ENCODE measurements at regions not wholly inside any gene's neighbourhood (a gene's known extent, or its start where the extent isn't known, plus 50 kb on each side); places are given as distances from the start of the nearest gene placed in this dataset.

GRCh38 chr18:47530695-47531094 lies 279.2 kb upstream of the SKOR2 start:
- DNase-seq: no peak

DNA sequence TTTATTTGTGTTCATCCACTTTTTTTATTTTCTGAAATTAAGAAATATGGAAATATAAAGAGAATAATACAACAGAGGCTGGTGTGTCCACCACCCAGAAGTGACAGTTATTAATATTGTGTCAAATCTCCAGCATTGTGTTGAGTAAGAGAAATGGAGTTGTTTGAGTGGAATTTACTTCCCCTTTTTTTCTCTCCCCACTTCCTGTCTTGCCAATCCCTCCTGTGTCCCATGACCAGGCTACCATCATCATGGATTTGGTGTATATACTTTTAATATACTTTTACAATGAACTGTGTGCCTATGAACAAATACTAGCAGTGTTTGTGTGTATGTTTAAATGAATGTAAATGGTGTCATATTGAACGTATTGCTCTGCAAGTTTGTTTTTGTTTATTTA lies 276.9 kb upstream of the SKOR2 start:
- DNase-seq: peak; percentile 72 to 76

DNA sequence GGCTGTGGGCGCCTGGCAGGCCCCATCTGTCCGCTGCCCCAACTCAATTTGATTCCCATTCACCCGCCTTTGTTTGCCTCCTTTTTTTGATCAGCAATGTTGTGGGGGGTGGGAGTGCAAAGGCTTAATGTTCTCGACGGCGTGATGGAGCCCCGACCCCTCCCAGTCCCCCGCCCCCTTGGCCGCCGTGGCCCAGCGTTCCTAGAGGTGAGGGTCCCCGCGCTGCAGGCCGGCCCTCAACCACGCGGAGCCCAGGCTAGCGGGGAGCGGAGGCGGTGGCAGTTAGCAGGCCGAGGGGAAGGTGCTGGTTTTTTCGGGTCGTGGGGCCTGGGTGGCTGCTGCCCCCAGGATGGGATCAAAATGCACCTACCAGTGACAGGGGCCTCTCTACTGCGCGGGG lies 274.7 kb upstream of the SKOR2 start:
- DNase-seq: no peak

GRCh38 chr18:47522359-47522758 lies 270.9 kb upstream of the SKOR2 start:
- no peak for DNase-seq

DNA sequence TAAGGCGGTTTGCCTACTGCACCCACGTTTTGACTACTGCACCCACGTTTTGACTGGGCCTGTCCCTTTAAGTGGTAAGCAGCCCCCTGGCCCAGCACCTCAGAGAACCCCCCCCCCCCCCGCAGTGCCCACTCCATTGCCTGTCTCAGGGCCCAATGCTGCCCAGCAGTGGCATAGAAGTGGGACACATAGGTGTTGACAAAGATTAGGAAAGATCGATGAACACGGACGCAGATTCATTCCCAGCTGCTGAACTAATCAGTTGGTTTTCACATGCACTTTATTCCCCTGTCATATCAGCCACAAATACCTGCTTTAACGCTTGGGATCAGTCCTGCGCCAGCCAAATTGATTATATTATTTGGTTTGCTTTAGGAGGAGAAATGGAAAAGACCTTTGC lies 268.8 kb upstream of the SKOR2 start:
- no peak for DNase-seq

GRCh38 chr18:47519706-47520105 lies 268.2 kb upstream of the SKOR2 start:
- no peak for DNase-seq

DNA sequence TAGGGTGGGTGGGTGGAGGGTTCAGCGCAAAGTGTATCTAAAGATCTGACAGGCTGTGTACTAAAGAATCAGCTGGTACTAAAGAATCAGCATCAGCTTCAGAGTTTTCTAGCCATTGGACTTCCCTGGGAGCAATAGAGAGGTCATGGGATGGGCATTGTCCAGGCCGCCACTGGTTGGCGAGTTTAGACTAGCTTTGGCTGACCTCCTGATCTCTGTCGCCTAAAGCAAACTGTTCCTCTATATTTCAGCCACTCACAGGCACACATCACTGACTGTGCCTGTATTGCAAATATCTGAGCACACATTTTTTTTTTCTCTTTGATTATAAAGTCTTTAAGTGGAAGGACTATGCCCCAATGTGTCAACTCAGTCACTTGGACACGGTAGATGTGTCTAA lies 267.8 kb upstream of the SKOR2 start:
- DNase-seq: no peak

DNA sequence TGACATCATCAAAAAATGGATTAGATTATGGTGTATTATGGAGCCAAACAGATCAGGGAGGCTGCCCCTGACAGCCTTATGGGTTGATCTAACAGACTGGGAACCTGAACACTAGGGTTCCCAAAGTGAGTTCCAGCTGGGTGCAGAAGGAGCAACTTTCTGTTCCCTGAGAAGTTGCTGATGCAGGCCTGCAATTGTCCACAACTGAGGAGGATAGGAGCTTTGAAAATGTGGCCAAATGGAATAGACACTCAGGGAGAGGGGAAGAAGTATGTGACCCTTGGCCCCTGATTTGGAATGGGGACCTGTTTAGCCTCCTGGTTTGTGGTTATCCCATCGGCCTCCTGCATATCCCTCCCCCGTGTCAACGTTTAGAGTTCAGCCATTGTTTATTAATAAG lies 262.2 kb upstream of the SKOR2 start:
- no peak for DNase-seq

GRCh38 chr18:47512726-47513435 lies 261.4 kb upstream of the SKOR2 start:
- no peak for DNase-seq

DNA sequence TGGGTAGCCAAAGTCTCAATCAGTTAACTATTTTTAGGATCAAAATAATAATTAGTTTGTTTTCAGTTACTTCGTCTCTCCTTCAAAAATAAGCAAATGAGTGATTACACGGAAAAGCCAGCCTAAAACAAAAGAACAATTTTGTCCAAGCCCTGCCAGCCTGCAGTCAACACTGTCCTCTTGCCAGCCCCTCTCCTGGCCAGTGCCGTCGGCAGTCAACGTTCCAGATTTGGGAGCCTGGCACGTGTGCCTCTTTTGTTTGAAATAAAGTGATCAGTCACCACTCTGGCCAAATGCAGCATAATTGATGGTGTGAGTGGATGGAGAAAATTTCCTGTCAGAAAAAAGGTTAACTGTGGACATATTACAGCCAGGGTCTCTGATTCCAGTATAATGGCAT lies 260.6 kb upstream of the SKOR2 start:
- no peak for DNase-seq

GRCh38 chr18:47510831-47511230 lies 259.4 kb upstream of the SKOR2 start:
- no peak for DNase-seq

- DNase-seq: no peak
Measured at GRCh38 chr18:47507651-47508050, 256.2 kb upstream of the SKOR2 start.

GRCh38 chr18:47506897-47507296 lies 255.4 kb upstream of the SKOR2 start:
- no peak for DNase-seq

DNA sequence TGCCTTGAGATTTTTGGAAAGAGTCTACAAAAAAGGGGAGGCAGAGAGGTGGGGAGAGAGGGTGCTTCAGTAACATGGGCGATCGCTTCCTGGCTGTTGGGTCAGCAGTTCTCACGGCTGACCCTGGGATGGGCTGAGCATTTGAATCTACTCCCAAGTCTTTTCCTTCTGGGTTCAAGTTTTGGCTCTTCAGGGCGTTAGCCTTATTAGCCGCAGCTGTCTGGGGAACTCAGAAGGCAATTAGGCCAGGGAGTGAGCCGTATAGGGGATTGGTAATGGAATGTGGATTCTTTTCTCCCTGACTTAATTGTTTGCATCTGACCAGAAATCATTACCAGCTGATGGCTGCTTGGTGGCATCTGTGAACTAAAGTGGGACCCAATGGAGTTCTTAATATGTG lies 250.5 kb upstream of the SKOR2 start:
- DNase-seq: no peak

DNA sequence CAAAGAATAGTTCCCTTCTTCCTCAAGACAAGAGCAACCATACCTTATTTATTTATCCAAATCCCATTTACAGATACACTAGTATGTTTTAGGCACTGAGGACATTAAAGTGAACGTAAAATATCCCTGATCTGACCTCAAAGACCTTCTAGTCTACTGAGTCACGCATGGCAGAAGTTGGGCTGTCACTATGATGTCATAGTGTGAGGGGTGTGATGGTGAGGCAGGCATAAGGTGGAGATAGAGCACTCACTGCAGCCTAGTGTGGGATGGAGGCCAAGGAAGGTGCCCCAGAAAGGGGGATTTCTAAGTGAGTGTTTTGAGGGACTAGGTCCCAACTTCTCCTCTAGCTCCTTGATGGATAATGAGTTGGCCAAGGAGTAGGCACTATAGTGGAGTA lies 249.5 kb upstream of the SKOR2 start:
- no peak for DNase-seq

GRCh38 chr18:47492691-47493090 lies 241.2 kb upstream of the SKOR2 start:
- no peak for DNase-seq

DNA sequence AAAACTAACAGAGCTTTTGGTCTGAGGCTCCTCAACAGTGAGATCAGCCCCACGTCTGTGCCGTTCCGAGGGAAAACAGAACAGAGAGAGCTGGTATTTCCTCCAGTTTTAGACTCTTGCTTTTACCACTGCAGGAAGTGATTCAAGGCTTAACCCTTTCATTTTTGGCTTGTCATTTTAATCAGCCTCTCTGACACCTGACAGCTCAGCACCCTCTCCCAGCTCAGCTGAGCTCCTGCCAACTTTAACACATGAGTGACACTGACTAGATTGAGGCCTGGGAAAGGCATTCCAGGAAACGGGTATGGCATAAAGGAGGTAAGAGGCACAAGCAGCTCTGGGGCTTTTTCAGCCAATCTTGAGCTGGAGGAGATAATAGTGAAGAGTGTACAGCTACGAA lies 239.4 kb upstream of the SKOR2 start:
- DNase-seq: no peak

GRCh38 chr18:47485221-47485797 lies 233.8 kb upstream of the SKOR2 start:
- no peak for DNase-seq

- no peak for DNase-seq
Measured at GRCh38 chr18:47484068-47484467, 232.6 kb upstream of the SKOR2 start.

- DNase-seq: no peak
Measured at GRCh38 chr18:47480166-47480565, 228.7 kb upstream of the SKOR2 start.

DNA sequence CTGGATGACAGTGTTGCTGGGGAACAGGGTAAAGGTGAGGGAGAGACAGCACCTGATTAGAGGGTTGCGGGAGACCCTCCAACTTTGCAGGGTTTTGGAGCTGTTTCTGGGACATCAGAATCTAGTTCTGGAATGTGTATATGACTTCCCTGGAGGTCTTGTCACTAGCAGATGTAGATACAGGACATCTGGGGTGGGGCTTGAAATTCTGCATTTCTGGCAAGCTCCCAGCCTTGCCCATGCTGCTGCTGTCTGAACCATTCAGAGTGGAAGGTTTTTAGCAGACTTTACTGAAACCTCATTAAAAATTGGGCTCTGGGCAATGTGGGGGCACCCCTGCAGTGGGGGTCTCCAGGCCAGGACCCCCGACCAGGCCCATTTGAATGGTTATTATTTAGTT lies 220.3 kb upstream of the SKOR2 start:
- no peak for DNase-seq

- DNase-seq: no peak
Measured at GRCh38 chr18:47470941-47471340, 219.5 kb upstream of the SKOR2 start.

- DNase-seq: no peak
Measured at GRCh38 chr18:47469576-47469975, 218.1 kb upstream of the SKOR2 start.

GRCh38 chr18:47461977-47462376 lies 210.5 kb upstream of the SKOR2 start:
- DNase-seq: no peak

DNA sequence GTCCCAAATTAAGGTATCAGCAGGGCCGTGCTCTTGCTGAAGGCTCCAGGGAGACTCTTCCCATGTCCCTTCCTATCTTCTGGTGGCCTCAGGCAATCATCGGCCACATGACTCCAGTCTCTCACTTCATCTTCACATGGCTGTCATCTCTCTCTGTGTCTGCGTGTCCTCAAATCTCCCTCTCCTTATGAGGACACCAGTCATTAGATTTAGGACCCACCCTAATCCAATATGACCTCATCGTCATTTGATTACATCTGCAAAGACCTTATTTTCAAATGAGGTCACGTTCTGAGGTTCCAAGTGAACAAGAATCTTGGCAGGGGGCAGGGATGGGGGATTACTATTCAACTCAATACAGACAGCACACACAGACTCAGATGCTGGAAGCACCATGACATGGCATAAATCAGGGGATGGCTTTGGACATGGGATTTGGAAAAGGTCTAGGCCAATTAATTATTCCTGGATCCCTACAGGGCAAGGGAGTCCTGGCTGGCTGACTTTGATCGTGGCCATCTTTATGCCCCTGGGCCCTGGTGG lies 210.0 kb upstream of the SKOR2 start:
- no peak for DNase-seq

Data from AML-193 (cell line).